HCT116 (cell line): ENCODE measurements at regions not wholly inside any gene's neighbourhood (a gene's known extent, or its start where the extent isn't known, plus 50 kb on each side); places are given as distances from the start of the nearest gene placed in this dataset.

Experiments
- ATAC-seq: fragments of 200-7000 bp; cut with Tn5 transposase; 2 replicates; pipeline ENCODE4 v1.9.1; 2020; ENCODE audit warnings: mild to moderate bottlenecking, moderate library complexity
- BruUV-seq: library from RNA; stranded (reverse); fragments of 400-500 nt; replicated peaks from 2 replicates; lab custom pipeline; 2021; lab: Mats Ljungman, UMichigan
- CTCF ChIA-PET: fragments of 300-600 bp; sonication (Branson Sonifier 250); formaldehyde crosslinking; loops from one replicate; lab custom pipeline; 2021; ENCODE audit warnings: antibody characterized with exemption; lab: Charles Lee
- POLR2A ChIA-PET: fragments of 300-600, 350-600 bp; sonication (Branson Sonifier 250); formaldehyde crosslinking; loops from one replicate; lab custom pipeline; 2021; ENCODE audit warnings: antibody characterized with exemption; lab: Charles Lee
- RAD21 ChIA-PET, 2 experiments: fragments of 300-600 bp; sonication (Branson Sonifier 250); formaldehyde crosslinking; loops; one replicate each; lab custom pipeline; 2023; ENCODE audit warnings: low total read pairs in 2 of 2; ENCODE audit not compliant: uncharacterized antibody in 2 of 2, unreplicated experiment in 2 of 2, low non-redundant PET in 1 of 2; lab: Charles Lee
- DNase-seq: peaks from one replicate; pipeline ENCODE4 v3.0.0-alpha.2; 2010; ENCODE audit warnings: low read depth, low spot score
- H2AFZ ChIP-seq: fragments of 200-600 bp; shearing (Covaris generic), sonication (generic); 2 replicates; pipeline ENCODE4 v1.6.1; 2017; ENCODE audit warnings: low read depth, mixed run types, mixed read lengths, antibody characterized with exemption, low read length; ENCODE audit not compliant: poor library complexity, severe bottlenecking
- H3K27ac ChIP-seq: 2 replicates; pipeline ENCODE4 v1.5.1; 2012; ENCODE audit warnings: low read depth, low read length
- H3K27me3 ChIP-seq: fragments of 200-600 bp; sonication (generic); 2 replicates; pipeline ENCODE4 v1.6.1; 2016; ENCODE audit warnings: mixed run types, low read length, mixed read lengths; ENCODE audit not compliant: insufficient read depth
- H3K36me3 ChIP-seq, 2 experiments: fragments of 200-500 bp in 1 of 2; fragments of 200-600 bp in 1 of 2; sonication (Bioruptor generic) in 1 of 2; sonication (generic) in 1 of 2; 2 replicates each; pipeline versions ENCODE4 v1.5.1 to v1.6.1; 2014 to 2016; ENCODE audit warnings: low read length in 2 of 2, inconsistent platforms in 1 of 2, mixed read lengths in 1 of 2, mixed run types in 1 of 2; ENCODE audit not compliant: insufficient read depth in 2 of 2, control insufficient read depth in 1 of 2
- H3K4me1 ChIP-seq, 2 experiments: fragments of 200-600 bp in 1 of 2; sonication (generic) in 1 of 2; 2 replicates each; pipeline versions ENCODE4 v1.5.1 to v1.6.1; 2012 to 2017; ENCODE audit warnings: low read length in 2 of 2, inconsistent platforms in 1 of 2, mild to moderate bottlenecking in 1 of 2, mixed read lengths in 1 of 2, mixed run types in 1 of 2, moderate library complexity in 1 of 2; ENCODE audit not compliant: insufficient read depth in 2 of 2, control insufficient read depth in 1 of 2
- H3K4me2 ChIP-seq: fragments of 200-600 bp; sonication (generic); 2 replicates; pipeline ENCODE4 v1.6.1; 2017; ENCODE audit warnings: mixed run types, low read length, mixed read lengths
- H3K4me3 ChIP-seq, 2 experiments: fragments of 200-600 bp in 1 of 2; sonication (generic) in 1 of 2; replicated peaks in 1 of 2; 2 replicates each; pipeline ENCODE4 v1.5.1; 2011 to 2016; ENCODE audit warnings: low read length in 2 of 2, control low read depth in 1 of 2, low read depth in 1 of 2, mild to moderate bottlenecking in 1 of 2, mixed read lengths in 1 of 2, mixed run types in 1 of 2
- H3K79me2 ChIP-seq: fragments of 200-600 bp; sonication (generic); 2 replicates; pipeline ENCODE4 v1.6.1; 2017; ENCODE audit warnings: mild to moderate bottlenecking, mixed run types, low read length, moderate library complexity, mixed read lengths; ENCODE audit not compliant: insufficient read depth
- H3K9ac ChIP-seq: fragments of 200-600 bp; sonication (generic); 2 replicates; pipeline ENCODE4 v1.6.1; 2016; ENCODE audit warnings: low read length, mixed read lengths
- H3K9me2 ChIP-seq: fragments of 200-600 bp; sonication (generic), shearing (Covaris generic); 2 replicates; pipeline ENCODE4 v1.6.1; 2017; ENCODE audit warnings: mixed run types, mild to moderate bottlenecking, moderate library complexity; ENCODE audit not compliant: insufficient read depth
- H3K9me3 ChIP-seq, 2 experiments: fragments of 200-500 bp in 1 of 2; fragments of 200-600 bp in 1 of 2; sonication (Bioruptor generic) in 1 of 2; sonication (generic) in 1 of 2; 2 replicates each; pipeline ENCODE4 v1.6.1; 2014 to 2017; ENCODE audit warnings: low read length in 2 of 2, mixed read lengths in 2 of 2, inconsistent platforms in 1 of 2, low read depth in 1 of 2, mild to moderate bottlenecking in 1 of 2, mixed run types in 1 of 2, moderate library complexity in 1 of 2; ENCODE audit not compliant: control insufficient read depth in 1 of 2, insufficient read depth in 1 of 2
- H4K20me1 ChIP-seq: fragments of 200-600 bp; sonication (generic), shearing (Covaris generic); 2 replicates; pipeline ENCODE4 v1.6.1; 2017; ENCODE audit warnings: mixed run types, mild to moderate bottlenecking, moderate library complexity; ENCODE audit not compliant: insufficient read depth
- ELF1 ChIP-seq: IDR thresholded peaks from 2 replicates; pipeline ENCODE4 v1.6.1; 2012; ENCODE audit warnings: low read depth, borderline replicate concordance
- EZH2phosphoT487 ChIP-seq: fragments of 200-600 bp; IDR thresholded peaks from 2 replicates; pipeline ENCODE4 v1.6.1; 2018; ENCODE audit warnings: antibody characterized with exemption, borderline replicate concordance
- JUND ChIP-seq: IDR thresholded peaks from 2 replicates; pipeline ENCODE4 v1.6.1; 2012
- SIN3A ChIP-seq: IDR thresholded peaks from 2 replicates; pipeline ENCODE4 v1.6.1; 2012; ENCODE audit warnings: low read depth
- TCF7L2 ChIP-seq: IDR thresholded peaks from 2 replicates; pipeline ENCODE4 v1.7.0; 2011; ENCODE audit warnings: borderline replicate concordance, inconsistent platforms; ENCODE audit not compliant: insufficient read depth, insufficient read length; ENCODE audit errors: extremely low read depth
- YY1 ChIP-seq: IDR thresholded peaks from 2 replicates; pipeline ENCODE4 v1.6.1; 2011; ENCODE audit warnings: low read length, low read depth, moderate library complexity, mild to moderate bottlenecking; ENCODE audit not compliant: insufficient replicate concordance; ENCODE audit errors: extremely low read depth
- intact Hi-C: fragments of 100-400 bp; cut with micrococcal nuclease; formaldehyde crosslinking; loops from 2 replicates; pipeline ENCODE4 v1.10.0; 2022
- TF ChIP-seq, protein P1 (sequence below), 3 experiments: fragments of 200-600 bp in 1 of 3; sonication (generic) in 1 of 3; IDR thresholded peaks in 2 of 3; conservative IDR thresholded peaks in 1 of 3; 2 replicates each; pipeline ENCODE4 v1.5.1; 2012 to 2017; ENCODE audit warnings: low read depth in 2 of 3, low read length in 2 of 3, antibody characterized with exemption in 1 of 3, borderline replicate concordance in 1 of 3, control low read depth in 1 of 3, mild to moderate bottlenecking in 1 of 3, mixed read lengths in 1 of 3, mixed run types in 1 of 3, moderate library complexity in 1 of 3; ENCODE audit not compliant: insufficient read depth in 1 of 3
- TF ChIP-seq, protein P2 (sequence below): IDR thresholded peaks from 2 replicates; pipeline ENCODE4 v1.6.1; 2012

DNA sequence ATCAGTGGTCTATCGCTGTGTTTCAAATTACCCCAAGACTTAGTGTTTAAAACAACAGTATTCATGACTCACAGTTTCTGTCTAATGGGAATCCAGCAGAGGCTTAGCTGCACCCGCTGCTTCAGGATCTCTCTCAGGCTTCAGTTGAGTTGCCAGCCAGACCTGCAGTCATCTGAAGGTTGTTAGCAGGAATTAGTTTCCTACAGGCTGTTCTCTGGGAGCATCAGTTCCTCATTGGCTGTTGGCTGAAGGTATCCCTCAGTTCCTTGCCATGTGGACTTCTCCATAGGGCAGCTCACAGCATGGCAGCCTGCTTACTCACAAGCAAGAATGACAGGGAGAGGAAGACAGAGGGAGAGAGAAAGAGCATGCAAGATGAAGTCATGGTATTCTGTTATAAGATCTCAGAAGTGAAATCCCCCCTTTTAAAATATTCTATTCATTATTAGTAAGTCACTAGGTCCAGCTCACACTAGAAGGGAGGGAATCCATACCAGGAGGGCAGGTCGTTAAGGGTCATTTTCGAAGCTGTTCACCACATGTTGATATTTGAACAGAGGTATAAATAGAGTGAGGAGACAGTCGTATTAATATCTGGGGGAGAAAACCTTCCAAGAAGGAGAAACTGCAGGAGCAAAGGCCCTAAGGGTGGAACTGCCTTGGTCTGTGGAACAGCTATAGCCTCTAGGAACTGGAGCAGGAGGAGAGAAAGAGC is 473.9 kb upstream of the PPP2R3A start:
- CTCF ChIA-PET, result no interaction called here
- Histone ChIP-seq H3K9me3 (no peaks in the 10 kb centered on the region), H3K4me1 (no peaks in the 10 kb centered on the region), H3K9me2 (no peaks in the 10 kb centered on the region), H3K27me3 (peaks cover 25% of the 10 kb centered on the region; the same call in 1 of the 2 replicates), H3K27ac (no peak overlapping the region), H4K20me1 (no peaks in the 10 kb centered on the region), H3K36me3 (no peaks in the 10 kb centered on the region), H3K4me3 (no peak overlapping the region), H3K9ac (no peak overlapping the region), H2AFZ (no peak overlapping the region), H3K4me2 (no peak overlapping the region), H3K79me2 (no peaks in the 10 kb centered on the region)
- RAD21 ChIA-PET, result no interaction called here
- intact Hi-C loops, result no loop called here
- no peak for TF ChIP-seq TCF7L2
- no peak for TF ChIP-seq YY1
- TF ChIP-seq, protein P1, sequence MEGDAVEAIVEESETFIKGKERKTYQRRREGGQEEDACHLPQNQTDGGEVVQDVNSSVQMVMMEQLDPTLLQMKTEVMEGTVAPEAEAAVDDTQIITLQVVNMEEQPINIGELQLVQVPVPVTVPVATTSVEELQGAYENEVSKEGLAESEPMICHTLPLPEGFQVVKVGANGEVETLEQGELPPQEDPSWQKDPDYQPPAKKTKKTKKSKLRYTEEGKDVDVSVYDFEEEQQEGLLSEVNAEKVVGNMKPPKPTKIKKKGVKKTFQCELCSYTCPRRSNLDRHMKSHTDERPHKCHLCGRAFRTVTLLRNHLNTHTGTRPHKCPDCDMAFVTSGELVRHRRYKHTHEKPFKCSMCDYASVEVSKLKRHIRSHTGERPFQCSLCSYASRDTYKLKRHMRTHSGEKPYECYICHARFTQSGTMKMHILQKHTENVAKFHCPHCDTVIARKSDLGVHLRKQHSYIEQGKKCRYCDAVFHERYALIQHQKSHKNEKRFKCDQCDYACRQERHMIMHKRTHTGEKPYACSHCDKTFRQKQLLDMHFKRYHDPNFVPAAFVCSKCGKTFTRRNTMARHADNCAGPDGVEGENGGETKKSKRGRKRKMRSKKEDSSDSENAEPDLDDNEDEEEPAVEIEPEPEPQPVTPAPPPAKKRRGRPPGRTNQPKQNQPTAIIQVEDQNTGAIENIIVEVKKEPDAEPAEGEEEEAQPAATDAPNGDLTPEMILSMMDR (IDR thresholded peaks at IDR 0.05 in 2 of 3, conservative IDR thresholded peaks at IDR 0.05 in 1 of 3; ENCODE audit: borderline replicate concordance in 1 of 3, insufficient read depth in 1 of 3, low read depth in 2 of 3, low read length in 2 of 3), result no peak
- TF ChIP-seq EZH2phosphoT487, result no peak
- TF ChIP-seq ELF1, result no peak
- TF ChIP-seq JUND, result no peak
- POLR2A ChIA-PET, result no interaction called here
- no peak for DNase-seq
- no peak for ATAC-seq
- no TSS peak for BruUV-seq

DNA sequence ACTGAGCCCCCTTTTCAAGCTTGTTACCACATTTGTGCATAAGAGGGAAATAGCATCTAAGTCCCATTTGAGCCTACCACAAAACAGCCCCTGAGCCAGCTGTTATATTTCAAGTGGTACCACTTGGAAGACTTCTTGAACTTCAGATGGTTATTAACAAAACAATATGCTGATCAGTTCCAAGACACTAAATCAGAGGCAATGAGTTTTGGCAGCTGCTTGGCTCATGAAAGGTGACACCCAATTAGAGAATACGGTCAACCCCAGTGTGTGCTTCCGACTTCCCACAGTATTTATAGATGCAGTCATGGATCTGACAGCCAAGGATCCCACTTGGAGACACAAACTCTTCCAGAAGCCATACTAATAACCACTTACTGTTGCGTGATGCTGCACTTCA is 469.6 kb upstream of the PPP2R3A start:
- RAD21 ChIA-PET, result no interaction called here
- Histone ChIP-seq H4K20me1 (no peaks in the 10 kb centered on the region), H2AFZ (no peak overlapping the region), H3K27ac (no peak overlapping the region), H3K4me2 (no peak overlapping the region), H3K36me3 (no peaks in the 10 kb centered on the region), H3K9me2 (no peaks in the 10 kb centered on the region), H3K79me2 (no peaks in the 10 kb centered on the region), H3K4me1 (no peaks in the 10 kb centered on the region), H3K27me3 (peaks cover 41% of the 10 kb centered on the region; the same call in 1 of the 2 replicates), H3K9me3 (no peaks in the 10 kb centered on the region), H3K9ac (no peak overlapping the region), H3K4me3 (no peak overlapping the region)
- CTCF ChIA-PET, result interaction anchor here (0.6 kb wide), 1 partner anchor 326 kb away, joined by 3 read pairs; no protein-coding TSS in a partner anchor
- POLR2A ChIA-PET, result no interaction called here
- intact Hi-C loops, result no loop called here
- no peak for TF ChIP-seq SIN3A
- TF ChIP-seq, protein P2, sequence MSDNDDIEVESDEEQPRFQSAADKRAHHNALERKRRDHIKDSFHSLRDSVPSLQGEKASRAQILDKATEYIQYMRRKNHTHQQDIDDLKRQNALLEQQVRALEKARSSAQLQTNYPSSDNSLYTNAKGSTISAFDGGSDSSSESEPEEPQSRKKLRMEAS, result no peak
- no TSS peak for BruUV-seq
- ATAC-seq (no peak), DNase-seq (no peak)
